ENCODE measurements at regions not wholly inside any gene's neighbourhood (a gene's known extent, or its start where the extent isn't known, plus 50 kb on each side); places are given as distances from the start of the nearest gene placed in this dataset.
"Not testable (repeated sequence)": the region's sequence is repeated elsewhere in the genome, so short reads cannot be mapped to it uniquely, and the experiment has no call there.

- DNase-seq: no peak
Observed at GRCh38 chr2:184031402-184032147, 566.8 kb upstream of the ZNF804A start.

GRCh38 chr2:184032983-184033382 is 565.3 kb upstream of the ZNF804A start:
- DNase-seq: no peak

- no peak for DNase-seq
Observed at GRCh38 chr2:184037273-184037672, 561.1 kb upstream of the ZNF804A start.

GRCh38 chr2:184039493-184039892 is 558.8 kb upstream of the ZNF804A start:
- DNase-seq: no peak

- no peak for DNase-seq
Observed at GRCh38 chr2:184040230-184040629, 558.1 kb upstream of the ZNF804A start.

- DNase-seq: no peak
Observed at GRCh38 chr2:184041077-184041476, 557.3 kb upstream of the ZNF804A start.

- DNase-seq: no peak
Observed at GRCh38 chr2:184041777-184042176, 556.6 kb upstream of the ZNF804A start.

- no peak for DNase-seq
Observed at GRCh38 chr2:184047536-184047935, 550.8 kb upstream of the ZNF804A start.

- no peak for DNase-seq
Observed at GRCh38 chr2:184049566-184049965, 548.8 kb upstream of the ZNF804A start.

- peak; percentile 85 for DNase-seq
Observed at GRCh38 chr2:184053326-184053725, 545.0 kb upstream of the ZNF804A start.

GRCh38 chr2:184054419-184054818 is 543.9 kb upstream of the ZNF804A start:
- DNase-seq: not testable (repeated sequence)

- DNase-seq: no peak
Observed at GRCh38 chr2:184057910-184058309, 540.4 kb upstream of the ZNF804A start.

- DNase-seq: not testable (repeated sequence)
Observed at GRCh38 chr2:184060268-184060667, 538.1 kb upstream of the ZNF804A start.

- no peak for DNase-seq
Observed at GRCh38 chr2:184067502-184067901, 530.8 kb upstream of the ZNF804A start.

GRCh38 chr2:184072470-184072869 is 525.9 kb upstream of the ZNF804A start:
- DNase-seq: no peak

GRCh38 chr2:184078496-184078895 is 519.8 kb upstream of the ZNF804A start:
- no peak for DNase-seq

GRCh38 chr2:184091456-184091855 is 506.9 kb upstream of the ZNF804A start:
- DNase-seq: no peak

- DNase-seq: no peak
Observed at GRCh38 chr2:184113696-184114403, 484.5 kb upstream of the ZNF804A start.

GRCh38 chr2:184114439-184114838 is 483.9 kb upstream of the ZNF804A start:
- no peak for DNase-seq

- no peak for DNase-seq
Observed at GRCh38 chr2:184119989-184120800, 478.1 kb upstream of the ZNF804A start.

- DNase-seq: no peak
Observed at GRCh38 chr2:184125867-184126266, 472.5 kb upstream of the ZNF804A start.

GRCh38 chr2:184129073-184129472 is 469.3 kb upstream of the ZNF804A start:
- no peak for DNase-seq

GRCh38 chr2:184137955-184138354 is 460.4 kb upstream of the ZNF804A start:
- DNase-seq: no peak

GRCh38 chr2:184141866-184142265 is 456.5 kb upstream of the ZNF804A start:
- DNase-seq: no peak
